Glutamatergic neuron (in vitro differentiated cells): ENCODE measurements at regions not wholly inside any gene's neighbourhood (a gene's known extent, or its start where the extent isn't known, plus 50 kb on each side); places are given as distances from the start of the nearest gene placed in this dataset.
"Not testable (repeated sequence)": the region's sequence is repeated elsewhere in the genome, so short reads cannot be mapped to it uniquely, and the experiment has no call there.

Source experiments
- DNase-seq: peaks from one replicate; pipeline ENCODE4 v3.0.0; 2022
- H3K27ac Mint-ChIP-seq: one replicate; pipeline ENCODE4 v1.8.0; 2020; ENCODE audit warnings: mild to moderate bottlenecking, mixed read lengths, inconsistent platforms; ENCODE audit not compliant: unreplicated experiment
- H3K27me3 Mint-ChIP-seq: one replicate; pipeline ENCODE4 v1.8.0; 2020; ENCODE audit warnings: mild to moderate bottlenecking, moderate library complexity, mixed read lengths, inconsistent platforms; ENCODE audit not compliant: unreplicated experiment
- H3K36me3 Mint-ChIP-seq: one replicate; pipeline ENCODE4 v1.8.0; 2020; ENCODE audit warnings: mild to moderate bottlenecking, mixed read lengths, inconsistent platforms; ENCODE audit not compliant: unreplicated experiment
- H3K4me1 Mint-ChIP-seq: one replicate; pipeline ENCODE4 v1.8.0; 2020; ENCODE audit warnings: mild to moderate bottlenecking, low read depth, mixed read lengths, inconsistent platforms; ENCODE audit not compliant: unreplicated experiment
- H3K4me3 Mint-ChIP-seq: one replicate; pipeline ENCODE4 v1.8.0; 2020; ENCODE audit warnings: mild to moderate bottlenecking, mixed read lengths, inconsistent platforms; ENCODE audit not compliant: unreplicated experiment
- H3K9me3 Mint-ChIP-seq: one replicate; pipeline ENCODE4 v1.8.0; 2020; ENCODE audit warnings: mild to moderate bottlenecking, moderate library complexity, mixed read lengths, inconsistent platforms; ENCODE audit not compliant: unreplicated experiment
- CTCF ChIP-seq: fragments of 200-600 bp; sonication (generic); IDR thresholded peaks from one replicate; pipeline ENCODE4 v1.5.0; 2021; ENCODE audit not compliant: partially characterized antibody, unreplicated experiment

GRCh38 chr2:187900021-187900420, 345.8 kb upstream of the TFPI start:
- peaks cover 2% of the 10 kb centered on the region for H3K27me3 Mint-ChIP-seq
- TF ChIP-seq CTCF: no peak
- no peaks in the 10 kb centered on the region for H3K4me1 Mint-ChIP-seq
- no peak overlapping the region for H3K27ac Mint-ChIP-seq
- H3K4me3 Mint-ChIP-seq: no peak overlapping the region
- no peaks in the 10 kb centered on the region for H3K36me3 Mint-ChIP-seq
- no peaks in the 10 kb centered on the region for H3K9me3 Mint-ChIP-seq
- no peak for DNase-seq

- H3K36me3 Mint-ChIP-seq: no peaks in the 10 kb centered on the region
- H3K27ac Mint-ChIP-seq: no peak overlapping the region
- TF ChIP-seq CTCF: no peak
- no peaks in the 10 kb centered on the region for H3K9me3 Mint-ChIP-seq
- no peaks in the 10 kb centered on the region for H3K4me1 Mint-ChIP-seq
- no peak for DNase-seq
- H3K27me3 Mint-ChIP-seq: peaks cover 2% of the 10 kb centered on the region
- H3K4me3 Mint-ChIP-seq: no peak overlapping the region
These were observed 351.8 kb upstream of the TFPI start for GRCh38 chr2:187906021-187906420.

GRCh38 chr2:187910922-187911321, 356.7 kb upstream of the TFPI start:
- H3K4me3 Mint-ChIP-seq, H3K27me3 Mint-ChIP-seq, H3K9me3 Mint-ChIP-seq, DNase-seq, H3K36me3 Mint-ChIP-seq, H3K27ac Mint-ChIP-seq, H3K4me1 Mint-ChIP-seq: not testable (repeated sequence)

- no peak for TF ChIP-seq CTCF
- no peak for DNase-seq
- H3K4me1 Mint-ChIP-seq: peaks cover 2% of the 10 kb centered on the region
- H3K36me3 Mint-ChIP-seq: no peaks in the 10 kb centered on the region
- H3K27ac Mint-ChIP-seq: no peak overlapping the region
- H3K4me3 Mint-ChIP-seq: no peak overlapping the region
- H3K27me3 Mint-ChIP-seq: no peaks in the 10 kb centered on the region
- no peaks in the 10 kb centered on the region for H3K9me3 Mint-ChIP-seq
These were observed 358.7 kb upstream of the TFPI start for GRCh38 chr2:187912950-187913349.

GRCh38 chr2:187915810-187916209, 361.6 kb upstream of the TFPI start:
- no peak overlapping the region for H3K27ac Mint-ChIP-seq
- no peak overlapping the region for H3K4me3 Mint-ChIP-seq
- no peak for DNase-seq
- H3K36me3 Mint-ChIP-seq: no peaks in the 10 kb centered on the region
- peaks cover 2% of the 10 kb centered on the region for H3K4me1 Mint-ChIP-seq
- no peak for TF ChIP-seq CTCF
- no peaks in the 10 kb centered on the region for H3K27me3 Mint-ChIP-seq
- H3K9me3 Mint-ChIP-seq: no peaks in the 10 kb centered on the region

GRCh38 chr2:187916799-187917198, 362.6 kb upstream of the TFPI start:
- Mint-ChIP-seq H3K4me1 (peaks cover 2% of the 10 kb centered on the region), H3K9me3 (no peaks in the 10 kb centered on the region), H3K27ac (no peak overlapping the region), H3K4me3 (no peak overlapping the region), H3K27me3 (no peaks in the 10 kb centered on the region), H3K36me3 (no peaks in the 10 kb centered on the region)
- no peak for DNase-seq
- no peak for TF ChIP-seq CTCF
